ENCODE measurements at regions not wholly inside any gene's neighbourhood (a gene's known extent, or its start where the extent isn't known, plus 50 kb on each side); places are given as distances from the start of the nearest gene placed in this dataset.

GRCh38 chr11:82663535-82663934 lies 70.1 kb downstream of the FAM181B start:
- H3K27ac ChIP-seq (ENCODE audit: low read depth in 1 of 2, low read length in 1 of 2): no peak overlapping the region

GRCh38 chr11:82653752-82654151 lies 79.9 kb downstream of the FAM181B start:
- Histone ChIP-seq H3K4me1 (ENCODE audit: control insufficient read depth in 5 of 5, insufficient read depth in 5 of 5, low read length in 5 of 5) (peaks cover 0 to under 1% (median 0%) of the 10 kb centered on the region in 5 donors), H3K27me3 (ENCODE audit: control insufficient read depth in 3 of 3, insufficient read depth in 3 of 3, low read length in 2 of 3) (no peaks in the 10 kb centered on the region), H3K4me3 (no peak overlapping the region), H3K27ac (ENCODE audit: low read depth in 1 of 2, low read length in 1 of 2) (no peak overlapping the region), H3K36me3 (ENCODE audit: control insufficient read depth in 4 of 4, insufficient read depth in 4 of 4, low read length in 4 of 4) (no peaks in the 10 kb centered on the region), H3K9ac (ENCODE audit: insufficient read depth in 1 of 2, low read length in 2 of 2) (no peak overlapping the region), H3K9me3 (ENCODE audit: control insufficient read depth in 4 of 4, insufficient read depth in 3 of 4, low read length in 3 of 4) (peaks cover 0 to 3% (median 0%) of the 10 kb centered on the region in 4 donors)
- ATAC-seq (ENCODE audit: insufficient read depth, low FRiP score) (no peak), DNase-seq (no peak)
- 83 to 88% methylated on average over 4 of the region's 4 CpGs for WGBS, 2 donors
- no peak for TF ChIP-seq CTCF (IDR thresholded peaks at IDR 0.05; ENCODE audit: control extremely low read depth, extremely low read depth)

More at GRCh38 chr11:82663535-82663934, 70.1 kb downstream of the FAM181B start:
- Histone ChIP-seq H3K4me3 (no peak overlapping the region), H3K27me3 (ENCODE audit: control insufficient read depth in 3 of 3, insufficient read depth in 3 of 3, low read length in 2 of 3) (no peaks in the 10 kb centered on the region), H3K9me3 (ENCODE audit: control insufficient read depth in 4 of 4, insufficient read depth in 3 of 4, low read length in 3 of 4) (no peaks in the 10 kb centered on the region), H3K9ac (ENCODE audit: insufficient read depth in 1 of 2, low read length in 2 of 2) (no peak overlapping the region), H3K4me1 (ENCODE audit: control insufficient read depth in 5 of 5, insufficient read depth in 5 of 5, low read length in 5 of 5) (no peaks in the 10 kb centered on the region), H3K36me3 (ENCODE audit: control insufficient read depth in 4 of 4, insufficient read depth in 4 of 4, low read length in 4 of 4) (no peaks in the 10 kb centered on the region)
- WGBS, 2 donors: 73 to 78% methylated on average over 1 of the region's 1 CpG
- no peak for DNase-seq
- no peak for TF ChIP-seq CTCF (IDR thresholded peaks at IDR 0.05; ENCODE audit: control extremely low read depth, extremely low read depth)
- no peak for ATAC-seq (ENCODE audit: insufficient read depth, low FRiP score)

GRCh38 chr11:82639251-82639650 lies 94.4 kb downstream of the FAM181B start:
- DNase-seq (peak; percentile 51 to 67 (median 57)), ATAC-seq (ENCODE audit: insufficient read depth, low FRiP score) (no peak)
- 50 to 70% methylated on average over 3 of the region's 3 CpGs for WGBS, 2 donors
- Histone ChIP-seq H3K27me3 (ENCODE audit: control insufficient read depth in 3 of 3, insufficient read depth in 3 of 3, low read length in 2 of 3) (no peaks in the 10 kb centered on the region), H3K36me3 (ENCODE audit: control insufficient read depth in 4 of 4, insufficient read depth in 4 of 4, low read length in 4 of 4) (no peaks in the 10 kb centered on the region), H3K9ac (ENCODE audit: insufficient read depth in 1 of 2, low read length in 2 of 2) (no peak overlapping the region), H3K27ac (ENCODE audit: low read depth in 1 of 2, low read length in 1 of 2) (no peak overlapping the region), H3K4me3 (no peak overlapping the region), H3K9me3 (ENCODE audit: control insufficient read depth in 4 of 4, insufficient read depth in 3 of 4, low read length in 3 of 4) (no peaks in the 10 kb centered on the region), H3K4me1 (ENCODE audit: control insufficient read depth in 5 of 5, insufficient read depth in 5 of 5, low read length in 5 of 5) (peaks cover 0 to 10% (median 0%) of the 10 kb centered on the region in 5 donors)
- TF ChIP-seq CTCF (IDR thresholded peaks at IDR 0.05; ENCODE audit: control extremely low read depth, extremely low read depth): no peak

GRCh38 chr11:82636615-82637014 lies 97.0 kb downstream of the FAM181B start:
- ATAC-seq (ENCODE audit: insufficient read depth, low FRiP score): no peak

More at GRCh38 chr11:82636615-82637014, 97.0 kb downstream of the FAM181B start:
- no peaks in the 10 kb centered on the region for H3K27me3 ChIP-seq (ENCODE audit: control insufficient read depth in 3 of 3, insufficient read depth in 3 of 3, low read length in 2 of 3)
- DNase-seq: no peak
- TF ChIP-seq CTCF (IDR thresholded peaks at IDR 0.05; ENCODE audit: control extremely low read depth, extremely low read depth): no peak
- no peaks in the 10 kb centered on the region for H3K36me3 ChIP-seq (ENCODE audit: control insufficient read depth in 4 of 4, insufficient read depth in 4 of 4, low read length in 4 of 4)
- no peak overlapping the region for H3K27ac ChIP-seq (ENCODE audit: low read depth in 1 of 2, low read length in 1 of 2)
- no peak overlapping the region for H3K9ac ChIP-seq (ENCODE audit: insufficient read depth in 1 of 2, low read length in 2 of 2)
- peaks cover 0 to 10% (median 0%) of the 10 kb centered on the region in 5 donors for H3K4me1 ChIP-seq (ENCODE audit: control insufficient read depth in 5 of 5, insufficient read depth in 5 of 5, low read length in 5 of 5)
- peaks cover 0 to 2% (median 0%) of the 10 kb centered on the region in 4 donors for H3K9me3 ChIP-seq (ENCODE audit: control insufficient read depth in 4 of 4, insufficient read depth in 3 of 4, low read length in 3 of 4)
- no peak overlapping the region for H3K4me3 ChIP-seq
- 48 to 71% methylated on average over 1 of the region's 1 CpG for WGBS, 2 donors

Measured in lung (tissue), 11 donors.